Activated CD4-positive, alpha-beta memory T cell treated with anti-CD3 and anti-CD28 coated beads for 36 hours (primary cell): ENCODE measurements at regions not wholly inside any gene's neighbourhood (a gene's known extent, or its start where the extent isn't known, plus 50 kb on each side); places are given as distances from the start of the nearest gene placed in this dataset.

Experiments used
- CTCF ChIA-PET: fragments of 350-600 bp; sonication (Branson Sonifier 250); formaldehyde crosslinking; loops from one replicate; lab custom pipeline; 2021; ENCODE audit warnings: antibody characterized with exemption, inconsistent platforms; lab: Charles Lee
- POLR2A ChIA-PET: fragments of 350-600 bp; sonication (Branson Sonifier 250); formaldehyde crosslinking; loops from one replicate; lab custom pipeline; 2021; ENCODE audit warnings: antibody characterized with exemption; lab: Charles Lee
- DNase-seq: peaks from one replicate; pipeline ENCODE4 v3.0.0-alpha.2; 2020
- H3K27ac Mint-ChIP-seq: one replicate; pipeline ENCODE4 v1.8.0; 2021; ENCODE audit warnings: mixed read lengths
- H3K27me3 Mint-ChIP-seq: one replicate; pipeline ENCODE4 v1.8.0; 2021; ENCODE audit warnings: mixed read lengths
- H3K36me3 Mint-ChIP-seq: one replicate; pipeline ENCODE4 v1.8.0; 2021; ENCODE audit warnings: mixed read lengths
- H3K4me1 Mint-ChIP-seq: one replicate; pipeline ENCODE4 v1.8.0; 2021; ENCODE audit warnings: low read depth, mixed read lengths
- H3K4me3 Mint-ChIP-seq: one replicate; pipeline ENCODE4 v1.8.0; 2021; ENCODE audit warnings: mild to moderate bottlenecking, mixed read lengths
- H3K9me3 Mint-ChIP-seq: one replicate; pipeline ENCODE4 v1.8.0; 2021; ENCODE audit warnings: mixed read lengths
- intact Hi-C: fragments of 100-400 bp; cut with micrococcal nuclease; formaldehyde crosslinking; loops from one replicate; pipeline ENCODE4 v1.15.1; 2023

DNA sequence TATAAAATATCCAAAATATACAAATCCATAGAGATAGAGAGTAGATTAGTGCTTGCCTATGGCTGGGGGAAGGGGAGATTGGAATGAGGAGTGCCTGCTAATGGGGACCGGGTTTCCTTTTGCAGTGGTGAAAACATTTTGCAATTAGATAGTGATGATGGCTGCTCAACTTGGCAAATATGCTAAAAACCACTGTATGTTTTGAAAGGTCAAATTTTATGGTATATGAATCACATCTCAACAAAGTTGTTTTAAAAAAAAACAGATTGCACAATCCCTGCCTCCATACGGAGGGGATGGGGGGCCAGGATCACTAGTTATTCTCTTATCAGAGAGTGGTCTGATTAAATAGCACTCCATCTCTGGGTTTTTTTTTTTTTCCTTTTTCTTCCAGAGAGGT lies 76.9 kb upstream of the RIPOR2 start:
- ChIA-PET CTCF (interaction anchor here (0.6 to 8.1 kb wide), 6 partner anchors 17 to 429 kb away, joined by 3 to 153 read pairs (median 5); no protein-coding TSS in a partner anchor), POLR2A (interaction anchor here (1.0 to 1.1 kb wide), 2 partner anchors 76 to 78 kb away, joined by 3 read pairs; no protein-coding TSS in a partner anchor)
- no peak overlapping the region for H3K4me3 Mint-ChIP-seq
- no peaks in the 10 kb centered on the region for H3K9me3 Mint-ChIP-seq
- no peaks in the 10 kb centered on the region for H3K36me3 Mint-ChIP-seq
- H3K27ac Mint-ChIP-seq = no peak overlapping the region
- H3K4me1 Mint-ChIP-seq = peaks cover 85% of the 10 kb centered on the region
- no peaks in the 10 kb centered on the region for H3K27me3 Mint-ChIP-seq
- no peak for DNase-seq
- intact Hi-C loops = loop anchor here (10.0 kb wide), 1 partner anchor 518 kb away; the partner anchor contains the start of gene ALDH5A1

DNA sequence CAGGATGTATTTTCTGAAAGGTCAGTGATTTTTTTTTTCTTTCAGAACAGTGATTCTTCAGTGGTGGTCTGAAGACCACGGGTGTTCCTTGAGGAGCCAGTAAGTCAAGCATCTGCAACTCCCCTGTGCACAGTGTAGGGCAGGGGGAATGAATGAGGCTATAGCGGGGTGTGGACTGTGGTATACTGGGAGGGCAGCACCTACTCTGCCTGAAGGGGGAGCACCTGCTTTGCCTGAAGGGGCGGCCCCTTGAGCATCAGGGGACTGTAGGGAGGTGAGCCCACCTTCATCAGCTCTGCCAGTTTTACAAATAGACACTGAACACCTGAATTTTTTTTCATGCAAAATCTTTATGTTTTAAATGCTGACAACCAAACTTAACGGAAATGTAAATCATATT lies 77.5 kb upstream of the RIPOR2 start:
- no peaks in the 10 kb centered on the region for H3K27me3 Mint-ChIP-seq
- CTCF ChIA-PET = interaction anchor here (0.5 to 8.1 kb wide), 10 partner anchors 6 to 429 kb away, joined by 3 to 153 read pairs (median 6); no protein-coding TSS in a partner anchor
- peaks cover 84% of the 10 kb centered on the region for H3K4me1 Mint-ChIP-seq
- intact Hi-C loops = loop anchor here (10.0 kb wide), 1 partner anchor 518 kb away; the partner anchor contains the start of gene ALDH5A1
- POLR2A ChIA-PET = interaction anchor here (1.0 to 1.1 kb wide), 2 partner anchors 76 to 79 kb away, joined by 3 read pairs; no protein-coding TSS in a partner anchor
- H3K27ac Mint-ChIP-seq = no peak overlapping the region
- no peaks in the 10 kb centered on the region for H3K36me3 Mint-ChIP-seq
- H3K9me3 Mint-ChIP-seq = no peaks in the 10 kb centered on the region
- no peak overlapping the region for H3K4me3 Mint-ChIP-seq
- DNase-seq = no peak

DNA sequence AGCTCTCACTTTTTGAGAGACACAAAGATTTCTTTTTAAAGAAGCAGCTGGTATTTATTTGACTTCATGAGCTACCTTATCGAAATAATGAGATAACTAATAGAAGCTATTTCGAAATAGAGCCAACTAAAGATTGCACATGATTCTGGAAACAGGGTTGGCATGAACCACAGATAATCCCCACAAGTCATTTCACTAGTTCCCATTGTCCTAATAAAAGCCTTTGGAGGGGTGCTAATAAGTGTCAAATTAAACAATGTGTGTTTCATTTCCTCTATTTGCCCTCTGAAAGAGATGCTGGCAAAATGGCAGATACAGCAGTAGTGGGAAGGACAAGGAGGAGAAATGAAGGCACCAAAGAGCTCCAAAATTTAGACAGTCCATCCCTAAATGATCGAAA lies 78.6 kb upstream of the RIPOR2 start:
- H3K4me1 Mint-ChIP-seq = peaks cover 74% of the 10 kb centered on the region

DNA sequence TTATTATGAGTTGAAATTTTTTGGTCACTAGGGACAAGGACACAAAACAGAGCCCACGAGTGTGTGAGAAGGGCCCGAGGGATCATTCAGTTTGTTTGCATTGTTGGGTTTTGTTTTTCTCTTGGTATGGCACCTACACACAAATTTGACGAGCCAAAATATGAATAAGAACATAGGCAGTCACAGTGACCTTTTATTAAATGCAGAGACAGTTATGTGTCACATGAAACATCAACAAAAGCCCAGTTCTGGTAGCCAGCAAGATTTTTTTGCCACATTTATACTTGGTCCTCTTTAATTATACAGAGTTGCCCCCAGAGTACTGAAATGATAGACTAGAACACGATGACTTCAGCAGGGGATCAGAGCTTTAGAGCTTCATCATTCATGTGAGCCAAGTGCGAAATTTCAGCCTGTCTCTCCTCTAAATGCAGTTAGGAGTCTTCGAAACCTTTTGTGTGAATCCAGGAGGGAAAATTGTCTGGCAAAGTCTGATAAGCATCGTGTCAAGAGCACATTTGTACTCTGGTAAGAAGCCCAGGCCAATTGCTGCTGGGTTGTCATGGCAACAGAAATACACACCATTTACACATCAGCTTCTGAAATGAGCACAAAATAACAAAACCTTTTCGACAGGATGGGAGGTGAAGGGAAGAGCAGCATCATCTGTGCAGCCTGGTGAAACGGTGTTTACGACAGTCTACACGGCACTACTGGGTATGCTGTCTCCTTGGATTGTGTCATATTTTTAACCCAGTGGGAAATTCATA lies 79.2 kb upstream of the RIPOR2 start:
- Mint-ChIP-seq H3K4me1 (peaks cover 68% of the 10 kb centered on the region), H3K27ac (peak overlapping the region; percentile 80), H3K36me3 (no peaks in the 10 kb centered on the region), H3K4me3 (peak overlapping the region; percentile 39), H3K9me3 (no peaks in the 10 kb centered on the region), H3K27me3 (no peaks in the 10 kb centered on the region)
- POLR2A ChIA-PET = interaction anchor here (0.8 to 1.3 kb wide), 8 partner anchors 11 to 158 kb away, joined by 3 to 5 read pairs (median 3); no protein-coding TSS in a partner anchor
- CTCF ChIA-PET = interaction anchor here (0.6 to 8.1 kb wide), 10 partner anchors 8 to 218 kb away, joined by 3 to 153 read pairs (median 18); no protein-coding TSS in a partner anchor
- DNase-seq = peak; percentile 62
- intact Hi-C loops = loop anchor here (1.0 to 10.0 kb wide), 5 partner anchors 8 to 520 kb away; partner anchors contain the start of genes ALDH5A1 and C6orf62

More for the DNA sequence above, 78.6 kb upstream of the RIPOR2 start:
- H3K27me3 Mint-ChIP-seq = no peaks in the 10 kb centered on the region
- intact Hi-C loops = loop anchor here (2.0 to 10.0 kb wide), 2 partner anchors 40 to 520 kb away; partner anchors contain the start of gene ALDH5A1
- CTCF ChIA-PET = interaction anchor here (0.6 to 8.1 kb wide), 9 partner anchors 8 to 218 kb away, joined by 3 to 153 read pairs (median 14); no protein-coding TSS in a partner anchor
- peak overlapping the region; percentile 80 for H3K27ac Mint-ChIP-seq
- no peak overlapping the region for H3K4me3 Mint-ChIP-seq
- no peaks in the 10 kb centered on the region for H3K9me3 Mint-ChIP-seq
- H3K36me3 Mint-ChIP-seq = no peaks in the 10 kb centered on the region
- POLR2A ChIA-PET = interaction anchor here (0.8 to 1.3 kb wide), 6 partner anchors 11 to 124 kb away, joined by 3 to 5 read pairs (median 3); no protein-coding TSS in a partner anchor
- no peak for DNase-seq

DNA sequence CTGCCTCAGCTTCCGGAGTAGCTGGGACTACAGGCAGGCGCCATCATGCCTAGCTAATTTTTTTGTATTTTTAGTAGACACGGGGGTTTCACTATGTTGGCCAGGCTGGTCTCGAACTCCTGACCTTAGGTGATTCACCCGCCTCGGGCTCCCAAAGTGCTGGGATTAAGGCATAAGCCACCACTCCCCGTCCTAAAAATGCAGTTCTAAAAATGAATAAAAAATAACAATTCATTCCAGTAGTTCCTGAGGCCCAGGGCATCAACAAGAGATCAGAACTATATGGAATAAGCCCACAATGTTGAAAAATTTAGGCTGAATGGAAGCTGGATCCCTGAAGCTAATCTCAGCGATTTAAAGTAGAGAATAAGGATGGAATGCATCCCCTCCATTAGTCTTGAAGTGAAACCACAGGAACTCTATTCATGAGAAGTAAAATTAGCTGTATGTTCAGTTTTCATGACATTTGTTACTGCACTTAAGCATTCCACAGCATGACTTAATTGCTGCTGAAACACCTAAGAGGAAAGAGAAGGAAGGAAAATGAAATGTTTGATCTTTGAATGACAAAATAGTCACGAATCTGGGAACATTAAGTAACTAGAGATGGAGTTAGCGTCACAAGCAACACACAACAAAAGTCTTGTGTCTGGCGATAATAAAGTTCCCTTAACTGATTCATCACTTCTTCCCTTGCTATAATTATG lies 80.4 kb upstream of the RIPOR2 start:
- H3K4me1 Mint-ChIP-seq = peaks cover 67% of the 10 kb centered on the region

DNA sequence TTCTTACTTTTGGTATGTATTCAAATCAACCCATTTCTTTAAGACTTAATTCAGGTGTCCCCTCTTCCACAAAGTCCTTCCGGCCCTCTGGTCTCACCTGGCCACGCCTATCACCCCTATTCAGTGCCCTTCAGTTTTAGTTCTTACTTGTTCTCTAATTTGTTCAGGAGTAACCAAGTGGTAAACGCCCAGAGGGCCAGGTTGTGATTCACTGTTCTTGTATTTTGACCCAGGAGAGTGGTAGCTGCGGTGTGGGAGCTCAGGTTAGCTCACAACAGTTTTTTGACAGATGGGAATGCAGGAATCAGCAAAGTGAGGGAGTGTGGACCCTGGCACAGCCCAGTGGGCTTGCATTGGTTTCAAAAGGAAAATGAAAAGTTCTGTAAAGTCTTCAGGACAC lies 81.7 kb upstream of the RIPOR2 start:
- no peaks in the 10 kb centered on the region for H3K27me3 Mint-ChIP-seq
- peak overlapping the region; percentile 42 for H3K4me3 Mint-ChIP-seq
- H3K27ac Mint-ChIP-seq = peak overlapping the region; percentile 86
- intact Hi-C loops = loop anchor here (5.0 to 10.0 kb wide), 3 partner anchors 300 to 523 kb away; partner anchors contain the start of genes ALDH5A1 and C6orf62
- CTCF ChIA-PET = interaction anchor here (0.6 to 8.1 kb wide), 61 partner anchors 10 to 437 kb away, joined by 3 to 153 read pairs (median 6); partner anchors contain the start of genes C6orf62, GMNN and RIPOR2
- no peak for DNase-seq
- H3K4me1 Mint-ChIP-seq = peaks cover 69% of the 10 kb centered on the region
- H3K36me3 Mint-ChIP-seq = no peaks in the 10 kb centered on the region
- POLR2A ChIA-PET = interaction anchor here (0.6 to 1.5 kb wide), 6 partner anchors 9 to 162 kb away, joined by 3 to 8 read pairs (median 4); no protein-coding TSS in a partner anchor
- H3K9me3 Mint-ChIP-seq = no peaks in the 10 kb centered on the region

More for the DNA sequence above, 80.4 kb upstream of the RIPOR2 start:
- no peak for DNase-seq
- intact Hi-C loops = loop anchor here (5.0 to 10.0 kb wide), 3 partner anchors 299 to 521 kb away; partner anchors contain the start of genes ALDH5A1 and C6orf62
- no peaks in the 10 kb centered on the region for H3K36me3 Mint-ChIP-seq
- no peaks in the 10 kb centered on the region for H3K9me3 Mint-ChIP-seq
- no peaks in the 10 kb centered on the region for H3K27me3 Mint-ChIP-seq
- ChIA-PET CTCF (interaction anchor here (0.5 to 8.1 kb wide), 7 partner anchors 9 to 158 kb away, joined by 3 to 153 read pairs (median 4); partner anchors contain the start of gene RIPOR2), POLR2A (interaction anchor here (1.1 to 1.3 kb wide), 3 partner anchors 11 to 159 kb away, joined by 3 read pairs; no protein-coding TSS in a partner anchor)
- no peak overlapping the region for H3K27ac Mint-ChIP-seq
- no peak overlapping the region for H3K4me3 Mint-ChIP-seq

DNA sequence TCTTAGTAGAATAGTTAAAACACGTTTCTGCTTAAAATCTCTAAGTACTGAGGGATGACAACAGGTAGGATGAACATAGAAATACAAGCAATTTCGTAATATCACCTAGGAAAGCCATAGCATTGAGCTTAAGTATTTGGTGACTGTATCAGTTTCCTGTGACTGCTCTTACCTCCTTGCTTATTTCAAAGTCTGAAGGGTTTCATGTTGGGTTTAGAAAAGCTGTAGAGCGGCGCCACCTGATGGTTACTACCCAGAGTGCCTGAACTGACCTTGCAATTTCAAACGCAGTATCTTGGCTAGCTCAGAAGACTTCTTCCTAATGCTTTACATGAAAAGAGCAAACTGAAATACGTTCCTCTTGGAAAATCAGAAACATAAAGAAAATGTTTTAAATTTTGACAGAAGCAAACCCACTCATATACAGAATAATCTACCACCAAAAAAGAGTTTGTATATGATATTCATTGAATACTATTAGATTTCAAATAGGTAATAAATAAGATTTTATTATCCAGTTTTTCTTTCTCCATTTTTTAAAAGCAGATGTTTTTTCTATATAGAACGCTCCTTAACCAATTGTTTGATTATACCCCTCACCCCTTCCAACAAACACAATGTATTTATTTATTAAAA lies 82.3 kb upstream of the RIPOR2 start:
- no peaks in the 10 kb centered on the region for H3K36me3 Mint-ChIP-seq
- peak overlapping the region; percentile 42 for H3K4me3 Mint-ChIP-seq
- ChIA-PET CTCF (interaction anchor here (0.6 to 8.1 kb wide), 63 partner anchors 10 to 438 kb away, joined by 3 to 153 read pairs (median 6); partner anchors contain the start of genes C6orf62, GMNN and RIPOR2), POLR2A (interaction anchor here (0.6 to 1.5 kb wide), 6 partner anchors 8 to 162 kb away, joined by 3 to 8 read pairs (median 4); no protein-coding TSS in a partner anchor)
- H3K9me3 Mint-ChIP-seq = no peaks in the 10 kb centered on the region
- peak; percentile 90 for DNase-seq
- peak overlapping the region; percentile 86 for H3K27ac Mint-ChIP-seq
- no peaks in the 10 kb centered on the region for H3K27me3 Mint-ChIP-seq
- peaks cover 69% of the 10 kb centered on the region for H3K4me1 Mint-ChIP-seq
- intact Hi-C loops = loop anchor here (1.0 to 10.0 kb wide), 9 partner anchors 25 to 523 kb away; partner anchors contain the start of genes ALDH5A1, C6orf62 and GMNN

DNA sequence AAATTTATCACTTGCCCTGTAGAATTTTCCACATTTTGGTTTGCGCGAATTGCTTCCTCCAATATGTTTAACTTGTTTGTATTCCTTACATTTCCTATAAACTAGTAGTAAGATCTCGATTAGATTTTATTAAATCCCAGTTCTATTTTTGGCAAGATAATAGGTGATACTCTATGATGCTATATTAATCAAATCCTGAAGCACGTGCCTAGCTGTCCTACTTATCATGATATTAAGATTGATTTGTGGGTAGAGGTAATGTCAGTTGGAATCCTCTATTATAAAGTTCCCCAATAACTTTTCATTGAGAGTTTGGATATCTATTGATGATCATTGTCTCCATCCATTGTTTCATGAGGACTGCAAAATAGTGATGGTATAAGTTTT lies 82.8 kb upstream of the RIPOR2 start:
- ChIA-PET CTCF (interaction anchor here (0.8 to 8.1 kb wide), 50 partner anchors 9 to 439 kb away, joined by 3 to 153 read pairs (median 7); partner anchors contain the start of genes C6orf62, GMNN and RIPOR2), POLR2A (interaction anchor here (1.2 to 1.5 kb wide), 3 partner anchors 84 to 163 kb away, joined by 3 to 8 read pairs (median 4); no protein-coding TSS in a partner anchor)
- H3K36me3 Mint-ChIP-seq = peaks cover 1% of the 10 kb centered on the region
- H3K4me3 Mint-ChIP-seq = no peak overlapping the region
- H3K4me1 Mint-ChIP-seq = peaks cover 66% of the 10 kb centered on the region
- DNase-seq = no peak
- intact Hi-C loops = loop anchor here (1.0 to 10.0 kb wide), 9 partner anchors 26 to 524 kb away; partner anchors contain the start of genes ALDH5A1, C6orf62 and GMNN
- H3K27me3 Mint-ChIP-seq = no peaks in the 10 kb centered on the region
- H3K9me3 Mint-ChIP-seq = no peaks in the 10 kb centered on the region
- no peak overlapping the region for H3K27ac Mint-ChIP-seq

DNA sequence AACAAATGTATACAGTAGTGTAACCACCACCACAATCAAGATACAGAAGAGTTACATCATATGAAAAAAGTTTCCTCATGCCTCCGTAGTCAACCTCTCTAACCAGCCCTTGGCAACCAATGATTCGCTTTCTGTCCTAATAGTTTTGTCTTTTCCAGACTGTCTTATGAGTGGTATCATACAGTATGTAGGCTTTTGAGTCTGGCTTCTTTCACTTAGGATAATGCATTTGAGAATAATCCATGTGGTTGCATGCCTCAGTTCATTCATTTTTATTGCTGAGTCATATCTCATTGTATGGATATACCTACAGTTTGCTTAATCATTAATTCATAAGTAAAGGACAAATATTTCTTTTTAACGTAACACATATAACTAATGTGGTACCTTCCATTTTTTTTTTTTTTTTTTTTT lies 86.4 kb upstream of the RIPOR2 start:
- ChIA-PET POLR2A (no interaction called here), CTCF (interaction anchor here (6.7 to 7.5 kb wide), 2 partner anchors 29 to 49 kb away, joined by 81 to 91 read pairs; no protein-coding TSS in a partner anchor)
- Mint-ChIP-seq H3K4me3 (no peak overlapping the region), H3K9me3 (no peaks in the 10 kb centered on the region), H3K27ac (peak overlapping the region; percentile 33), H3K36me3 (peaks cover 7% of the 10 kb centered on the region), H3K4me1 (peaks cover 63% of the 10 kb centered on the region), H3K27me3 (no peaks in the 10 kb centered on the region)
- DNase-seq = no peak
- intact Hi-C loops = no loop called here

DNA sequence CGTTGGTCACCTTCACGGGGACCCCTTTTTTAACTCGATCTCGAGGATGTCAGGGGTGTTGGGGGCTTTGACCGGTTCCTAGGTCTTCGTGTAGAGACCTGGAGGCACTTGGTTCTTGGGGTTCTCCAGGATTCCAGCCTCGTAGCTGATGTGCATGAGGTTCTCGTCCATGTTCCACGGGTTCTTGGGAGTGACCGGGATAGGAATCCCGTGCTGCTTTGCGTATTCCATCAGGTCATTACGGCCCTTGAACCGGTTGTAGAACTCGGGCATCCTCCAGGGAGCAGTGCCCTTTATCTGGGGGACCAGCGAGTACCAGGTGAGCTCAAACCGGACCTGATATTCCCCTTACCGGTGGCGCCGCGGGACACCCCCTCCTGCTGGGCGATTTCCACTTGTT lies 88.0 kb upstream of the RIPOR2 start:
- peaks cover 10% of the 10 kb centered on the region for H3K36me3 Mint-ChIP-seq
- POLR2A ChIA-PET = no interaction called here
- no peaks in the 10 kb centered on the region for H3K9me3 Mint-ChIP-seq
- CTCF ChIA-PET = interaction anchor here (6.1 to 6.7 kb wide), 3 partner anchors 13 to 166 kb away, joined by 51 to 110 read pairs (median 91); no protein-coding TSS in a partner anchor
- no peak for DNase-seq
- H3K4me3 Mint-ChIP-seq = no peak overlapping the region
- H3K27ac Mint-ChIP-seq = peak overlapping the region; percentile 96
- intact Hi-C loops = no loop called here
- no peaks in the 10 kb centered on the region for H3K27me3 Mint-ChIP-seq
- peaks cover 68% of the 10 kb centered on the region for H3K4me1 Mint-ChIP-seq
